RWPE1 (cell line): ENCODE measurements at regions not wholly inside any gene's neighbourhood (a gene's known extent, or its start where the extent isn't known, plus 50 kb on each side); places are given as distances from the start of the nearest gene placed in this dataset.
"Not testable (repeated sequence)": the region's sequence is repeated elsewhere in the genome, so short reads cannot be mapped to it uniquely, and the experiment has no call there.

Experiments used
- CTCF ChIA-PET: fragments of 350-600 bp; sonication (Branson Sonifier 250); formaldehyde crosslinking; extraction: SDS; loops from one replicate; lab custom pipeline; 2021; lab: Yijun Ruan, JAX
- POLR2A ChIA-PET: fragments of 400-600 bp; formaldehyde crosslinking; extraction: SDS; loops from one replicate; lab custom pipeline; 2020; ENCODE audit warnings: antibody characterized with exemption; ENCODE audit not compliant: low non-redundant PET; lab: Yijun Ruan, JAX
- DNase-seq: peaks from one replicate; pipeline ENCODE4 v3.0.0; 2012; ENCODE audit warnings: low spot score
- H3K27ac ChIP-seq: fragments of 450-650 bp; 2 replicates; pipeline ENCODE4 v1.5.1; 2017
- CTCF ChIP-seq: fragments of 450-650 bp; conservative IDR thresholded peaks from 2 replicates; pipeline ENCODE4 v1.5.1; 2017; ENCODE audit warnings: low read depth, mild to moderate bottlenecking

DNA sequence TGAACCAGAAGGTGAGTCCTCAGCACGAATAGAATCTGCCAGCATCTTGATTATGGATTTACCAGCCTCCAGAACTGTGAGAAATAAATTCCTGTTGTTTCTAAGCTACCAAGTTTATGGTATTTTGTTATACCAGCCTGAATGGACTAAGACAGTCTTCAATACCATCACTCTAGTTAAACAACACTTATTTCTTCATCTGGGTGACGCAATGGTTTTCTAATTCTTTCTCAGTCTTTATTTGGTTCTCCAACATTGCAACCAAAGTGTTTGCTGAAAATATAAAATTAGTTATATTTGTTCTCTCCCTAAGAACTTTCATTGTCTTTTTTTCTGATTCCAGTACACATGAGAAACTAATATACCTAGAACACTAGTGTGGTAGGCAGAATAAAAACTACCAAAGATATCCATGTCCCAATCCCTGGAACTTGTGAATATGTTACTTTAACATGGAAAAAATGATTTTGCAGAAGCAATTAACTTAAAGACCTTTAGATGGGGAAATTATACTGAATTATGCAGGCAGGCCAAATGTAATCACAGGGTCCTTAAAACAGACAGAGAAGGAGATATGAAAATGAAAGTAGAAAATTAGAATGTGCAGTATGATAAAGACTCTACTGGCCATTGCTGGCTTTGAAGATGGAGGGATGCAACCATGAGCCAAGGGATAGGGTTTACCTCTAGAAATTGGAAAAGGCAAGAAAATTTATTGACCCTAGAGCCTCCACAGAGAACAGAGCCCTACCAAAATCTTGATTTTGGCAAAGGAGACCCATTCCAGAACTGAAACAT lies 1115.1 kb downstream of the PLA2G4A start:
- DNase-seq: no peak
- ChIA-PET POLR2A (no interaction called here), CTCF (no interaction called here)
- TF ChIP-seq CTCF: no peak
- H3K27ac ChIP-seq: no peak overlapping the region

GRCh38 chr1:187946661-187947060 lies 1117.9 kb downstream of the PLA2G4A start:
- CTCF ChIA-PET, POLR2A ChIA-PET, H3K27ac ChIP-seq, DNase-seq: not testable (repeated sequence)

DNA sequence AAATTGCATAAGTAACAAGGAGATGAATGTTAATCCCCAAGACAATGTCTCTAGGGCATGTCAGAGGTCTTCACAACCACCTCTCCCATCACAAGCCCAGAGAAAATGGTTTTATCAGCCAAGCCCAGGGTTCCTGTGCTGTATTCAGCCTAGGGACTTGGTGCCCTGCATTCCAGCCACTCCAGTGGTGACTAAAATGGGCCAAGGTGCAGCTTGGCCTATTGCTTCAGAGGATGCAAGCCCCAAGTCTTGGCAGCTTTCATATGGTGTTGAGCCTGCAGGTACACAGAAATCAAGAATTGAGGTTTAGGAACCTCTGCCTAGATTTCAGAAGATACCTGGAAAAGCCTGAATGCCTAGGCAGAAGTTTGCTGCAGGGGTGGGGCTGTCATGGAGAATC lies 1118.6 kb downstream of the PLA2G4A start:
- CTCF ChIA-PET: no interaction called here
- no peak for TF ChIP-seq CTCF
- POLR2A ChIA-PET: no interaction called here
- DNase-seq: no peak
- H3K27ac ChIP-seq: no peak overlapping the region

DNA sequence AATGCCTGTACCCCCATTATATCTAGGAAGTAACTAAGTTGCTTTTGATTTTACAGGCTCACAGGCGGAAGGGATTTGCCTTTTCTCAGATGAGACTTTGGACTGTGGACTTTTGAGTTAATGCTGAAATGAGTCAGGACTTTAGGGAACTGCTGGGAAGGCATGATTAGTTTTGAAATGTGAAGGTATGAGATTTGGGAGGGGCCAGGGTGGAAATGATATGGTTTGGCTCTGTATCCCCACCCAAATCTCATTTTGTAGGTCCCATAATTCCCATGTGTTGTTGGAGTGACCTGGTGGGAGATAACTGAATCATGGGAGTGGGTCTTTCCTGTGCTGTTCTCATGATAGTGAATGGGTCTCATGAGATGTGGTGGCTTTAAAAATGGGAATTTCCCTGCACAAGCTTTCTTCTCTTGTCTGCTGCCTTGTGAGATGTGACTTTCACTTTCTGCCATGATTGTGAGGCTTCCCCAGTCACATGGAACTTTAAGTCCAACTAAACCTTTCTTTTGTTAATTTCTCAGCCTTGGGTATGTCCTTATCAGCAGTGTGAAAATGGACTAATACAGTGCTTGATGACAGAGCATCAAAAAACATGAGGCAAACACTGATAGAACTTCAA lies 1119.5 kb downstream of the PLA2G4A start:
- ChIA-PET POLR2A (no interaction called here), CTCF (no interaction called here)
- no peak overlapping the region for H3K27ac ChIP-seq
- TF ChIP-seq CTCF: no peak
- no peak for DNase-seq

DNA sequence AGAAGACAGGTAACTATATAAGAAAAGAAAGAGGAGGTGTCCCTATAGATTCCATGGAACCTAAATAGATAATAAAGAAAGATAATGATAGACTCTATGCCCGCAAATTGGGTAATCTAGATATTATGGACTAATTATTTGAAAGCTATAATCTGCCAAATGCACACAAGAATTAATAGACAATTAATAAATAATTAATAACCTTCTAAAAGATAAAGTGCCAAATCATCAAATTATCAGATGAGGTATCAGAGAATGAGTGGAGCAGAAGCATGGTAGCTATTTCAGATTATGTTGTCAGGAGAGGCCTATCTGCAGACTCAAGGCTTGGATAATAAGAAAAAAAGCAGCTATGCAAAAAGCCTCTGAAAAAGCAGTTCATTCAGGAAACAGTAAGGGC lies 1120.8 kb downstream of the PLA2G4A start:
- no peak overlapping the region for H3K27ac ChIP-seq
- ChIA-PET POLR2A (no interaction called here), CTCF (no interaction called here)
- no peak for TF ChIP-seq CTCF
- DNase-seq: no peak

- no peak for TF ChIP-seq CTCF
- H3K27ac ChIP-seq: no peak overlapping the region
- POLR2A ChIA-PET: no interaction called here
- DNase-seq: no peak
- CTCF ChIA-PET: no interaction called here
Measured at GRCh38 chr1:187951817-187952216, 1123.1 kb downstream of the PLA2G4A start.

DNA sequence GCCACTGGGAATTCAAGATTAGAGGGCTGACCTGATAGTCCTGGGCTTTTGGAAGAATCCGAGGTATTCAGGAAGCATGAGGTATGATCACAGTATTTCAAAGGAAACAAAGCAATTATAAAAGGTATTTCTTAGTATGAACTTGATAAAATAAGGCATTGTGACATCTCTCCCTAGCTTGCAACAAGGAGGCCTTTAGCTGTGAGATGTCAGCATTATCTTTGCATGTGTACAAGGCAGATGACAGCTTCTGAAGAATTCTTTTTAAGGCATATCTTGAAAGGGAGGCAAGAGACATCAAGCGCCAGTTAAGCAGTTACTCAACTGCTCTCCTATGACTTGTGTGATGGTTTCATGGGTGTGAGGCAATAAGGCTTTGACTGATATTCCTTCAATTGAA lies 1123.7 kb downstream of the PLA2G4A start:
- DNase-seq: no peak
- CTCF ChIA-PET: no interaction called here

More for the DNA sequence above, 1123.7 kb downstream of the PLA2G4A start:
- TF ChIP-seq CTCF: no peak
- POLR2A ChIA-PET: no interaction called here
- no peak overlapping the region for H3K27ac ChIP-seq
